ENCODE measurements at regions not wholly inside any gene's neighbourhood (a gene's known extent, or its start where the extent isn't known, plus 50 kb on each side); places are given as distances from the start of the nearest gene placed in this dataset.
"Not testable (repeated sequence)": the region's sequence is repeated elsewhere in the genome, so short reads cannot be mapped to it uniquely, and the experiment has no call there.

GRCh38 chr1:109835645-109836044 lies 71.9 kb upstream of the EPS8L3 start:
- TF ChIP-seq NFYB (CRISPR knock-in tag; conservative IDR thresholded peaks at IDR 0.05; ENCODE audit: low read depth); CTCF (IDR thresholded peaks at IDR 0.05); TP53 (CRISPR knock-in tag; IDR thresholded peaks at IDR 0.05); IRF2 (CRISPR knock-in tag; IDR thresholded peaks at IDR 0.05; ENCODE audit: borderline replicate concordance, low read depth); TCF7 (CRISPR knock-in tag; IDR thresholded peaks at IDR 0.05; ENCODE audit: low read depth); FOXJ3 (CRISPR knock-in tag; IDR thresholded peaks at IDR 0.05; ENCODE audit: borderline replicate concordance); FOXK1 (CRISPR knock-in tag; IDR thresholded peaks at IDR 0.05); ATF2 (CRISPR knock-in tag; IDR thresholded peaks at IDR 0.05; ENCODE audit: borderline replicate concordance, low read depth); ZNF219 (CRISPR knock-in tag; IDR thresholded peaks at IDR 0.05; ENCODE audit: borderline replicate concordance); ZNF232 (CRISPR knock-in tag; IDR thresholded peaks at IDR 0.05): not testable (repeated sequence)
- TF ChIP-seq, protein P1, sequence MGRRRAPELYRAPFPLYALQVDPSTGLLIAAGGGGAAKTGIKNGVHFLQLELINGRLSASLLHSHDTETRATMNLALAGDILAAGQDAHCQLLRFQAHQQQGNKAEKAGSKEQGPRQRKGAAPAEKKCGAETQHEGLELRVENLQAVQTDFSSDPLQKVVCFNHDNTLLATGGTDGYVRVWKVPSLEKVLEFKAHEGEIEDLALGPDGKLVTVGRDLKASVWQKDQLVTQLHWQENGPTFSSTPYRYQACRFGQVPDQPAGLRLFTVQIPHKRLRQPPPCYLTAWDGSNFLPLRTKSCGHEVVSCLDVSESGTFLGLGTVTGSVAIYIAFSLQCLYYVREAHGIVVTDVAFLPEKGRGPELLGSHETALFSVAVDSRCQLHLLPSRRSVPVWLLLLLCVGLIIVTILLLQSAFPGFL (CRISPR knock-in tag; IDR thresholded peaks at IDR 0.05; ENCODE audit: borderline replicate concordance), result not testable (repeated sequence)
- TF ChIP-seq, protein P2, sequence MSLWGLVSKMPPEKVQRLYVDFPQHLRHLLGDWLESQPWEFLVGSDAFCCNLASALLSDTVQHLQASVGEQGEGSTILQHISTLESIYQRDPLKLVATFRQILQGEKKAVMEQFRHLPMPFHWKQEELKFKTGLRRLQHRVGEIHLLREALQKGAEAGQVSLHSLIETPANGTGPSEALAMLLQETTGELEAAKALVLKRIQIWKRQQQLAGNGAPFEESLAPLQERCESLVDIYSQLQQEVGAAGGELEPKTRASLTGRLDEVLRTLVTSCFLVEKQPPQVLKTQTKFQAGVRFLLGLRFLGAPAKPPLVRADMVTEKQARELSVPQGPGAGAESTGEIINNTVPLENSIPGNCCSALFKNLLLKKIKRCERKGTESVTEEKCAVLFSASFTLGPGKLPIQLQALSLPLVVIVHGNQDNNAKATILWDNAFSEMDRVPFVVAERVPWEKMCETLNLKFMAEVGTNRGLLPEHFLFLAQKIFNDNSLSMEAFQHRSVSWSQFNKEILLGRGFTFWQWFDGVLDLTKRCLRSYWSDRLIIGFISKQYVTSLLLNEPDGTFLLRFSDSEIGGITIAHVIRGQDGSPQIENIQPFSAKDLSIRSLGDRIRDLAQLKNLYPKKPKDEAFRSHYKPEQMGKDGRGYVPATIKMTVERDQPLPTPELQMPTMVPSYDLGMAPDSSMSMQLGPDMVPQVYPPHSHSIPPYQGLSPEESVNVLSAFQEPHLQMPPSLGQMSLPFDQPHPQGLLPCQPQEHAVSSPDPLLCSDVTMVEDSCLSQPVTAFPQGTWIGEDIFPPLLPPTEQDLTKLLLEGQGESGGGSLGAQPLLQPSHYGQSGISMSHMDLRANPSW (CRISPR knock-in tag; conservative IDR thresholded peaks at IDR 0.05; ENCODE audit: low read depth), result not testable (repeated sequence)
- TF ChIP-seq, protein P3, sequence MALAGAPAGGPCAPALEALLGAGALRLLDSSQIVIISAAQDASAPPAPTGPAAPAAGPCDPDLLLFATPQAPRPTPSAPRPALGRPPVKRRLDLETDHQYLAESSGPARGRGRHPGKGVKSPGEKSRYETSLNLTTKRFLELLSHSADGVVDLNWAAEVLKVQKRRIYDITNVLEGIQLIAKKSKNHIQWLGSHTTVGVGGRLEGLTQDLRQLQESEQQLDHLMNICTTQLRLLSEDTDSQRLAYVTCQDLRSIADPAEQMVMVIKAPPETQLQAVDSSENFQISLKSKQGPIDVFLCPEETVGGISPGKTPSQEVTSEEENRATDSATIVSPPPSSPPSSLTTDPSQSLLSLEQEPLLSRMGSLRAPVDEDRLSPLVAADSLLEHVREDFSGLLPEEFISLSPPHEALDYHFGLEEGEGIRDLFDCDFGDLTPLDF (CRISPR knock-in tag; IDR thresholded peaks at IDR 0.05), result not testable (repeated sequence)
